Anterior cingulate cortex (tissue), 58 donors: ENCODE measurements at regions not wholly inside any gene's neighbourhood (a gene's known extent, or its start where the extent isn't known, plus 50 kb on each side); places are given as distances from the start of the nearest gene placed in this dataset.
A peak's percentile ranks its signal among the peaks of the same experiment; 100 is the strongest.
"Not testable (repeated sequence)": the region's sequence is repeated elsewhere in the genome, so short reads cannot be mapped to it uniquely, and the experiment has no call there.

Experiments used
- DNase-seq, 58 donors: peaks; one replicate each; lab custom pipeline; 2025; lab: John Stamatoyannopoulos, UW

- DNase-seq, result not testable (repeated sequence)
Observed at GRCh38 chr16:59944041-59944440, 1209.9 kb upstream of the GOT2 start.

DNA sequence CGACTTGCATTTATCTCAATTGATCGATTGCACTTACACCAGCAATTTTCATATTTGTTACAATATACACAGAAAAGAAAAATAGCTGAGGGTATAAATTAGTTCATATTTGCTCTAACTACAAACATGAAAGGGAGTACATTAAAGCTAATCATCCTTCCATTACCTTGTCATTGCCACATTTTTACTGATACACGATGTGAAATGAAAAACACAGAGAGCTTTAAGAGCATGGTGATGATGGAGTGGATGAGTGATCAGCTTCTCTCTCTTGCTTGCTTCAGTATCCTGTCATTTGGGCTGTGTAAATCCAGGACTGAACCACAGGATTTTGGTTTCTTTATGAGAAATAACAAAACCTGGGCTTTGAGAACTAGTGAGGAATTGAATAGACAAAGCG, 1207.5 kb upstream of the GOT2 start:
- DNase-seq, result no peak

- DNase-seq, result no peak
Observed at GRCh38 chr16:59920054-59920453, 1185.9 kb upstream of the GOT2 start.

- DNase-seq, result no peak
Observed at GRCh38 chr16:59913666-59914065, 1179.5 kb upstream of the GOT2 start.

DNA sequence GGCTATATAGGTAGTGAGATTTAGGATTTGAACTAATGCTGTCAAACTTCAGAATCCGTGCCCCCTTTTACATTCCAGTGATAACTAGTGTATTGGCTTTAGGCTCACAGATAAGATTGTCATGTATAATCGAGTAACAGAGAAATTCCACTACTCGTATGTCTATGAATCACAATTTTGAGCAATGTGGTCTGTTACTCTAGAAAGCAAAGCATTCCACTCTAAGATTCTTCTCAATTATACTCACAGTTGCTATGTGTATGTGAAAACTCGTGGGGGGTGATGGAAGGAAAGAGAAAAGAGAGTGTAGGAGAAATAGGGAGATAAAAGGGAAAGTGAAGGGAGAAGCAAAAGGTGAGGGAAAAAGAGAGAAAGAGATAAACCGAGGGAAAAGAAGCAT, 1175.1 kb upstream of the GOT2 start:
- DNase-seq, result no peak

DNA sequence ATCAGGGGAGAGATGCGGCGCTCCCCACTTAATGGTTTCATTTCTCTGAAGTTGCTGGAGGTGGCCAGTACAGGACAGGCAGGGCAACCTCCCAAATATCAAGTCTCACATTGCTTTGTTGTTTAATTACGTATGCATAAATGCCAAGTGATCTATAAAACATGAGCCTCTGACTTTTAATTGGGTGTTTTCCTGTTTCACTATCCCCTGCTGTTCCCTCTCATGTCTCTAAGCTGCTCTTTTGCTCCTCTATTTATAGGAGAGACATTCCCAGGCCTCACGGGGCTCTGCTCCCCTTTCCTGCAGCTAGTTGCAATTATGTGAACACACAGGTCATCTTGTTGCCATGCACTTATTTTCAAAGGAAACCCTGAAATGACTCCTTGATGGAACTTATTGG, 1173.5 kb upstream of the GOT2 start:
- DNase-seq, result no peak

GRCh38 chr16:59905606-59906005, 1171.5 kb upstream of the GOT2 start:
- no peak for DNase-seq

DNA sequence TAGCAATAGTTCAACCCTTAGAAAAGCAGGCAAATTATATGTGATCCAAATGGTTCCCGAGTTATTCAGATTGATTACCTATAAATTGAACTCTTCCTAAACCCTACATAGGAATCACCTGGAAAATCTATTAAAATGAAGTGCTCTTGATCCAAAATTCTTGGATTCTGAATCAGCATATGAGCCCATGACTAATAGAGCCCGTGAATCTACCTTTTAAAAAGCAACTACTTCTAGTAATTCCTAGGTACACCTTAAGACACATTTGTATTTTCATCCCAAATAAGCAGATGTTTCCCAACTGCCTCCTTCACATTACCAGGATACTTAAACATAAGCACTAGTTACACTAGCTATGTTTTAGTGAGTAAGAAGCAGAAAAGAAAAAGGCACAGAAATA, 1171.0 kb upstream of the GOT2 start:
- no peak for DNase-seq

DNA sequence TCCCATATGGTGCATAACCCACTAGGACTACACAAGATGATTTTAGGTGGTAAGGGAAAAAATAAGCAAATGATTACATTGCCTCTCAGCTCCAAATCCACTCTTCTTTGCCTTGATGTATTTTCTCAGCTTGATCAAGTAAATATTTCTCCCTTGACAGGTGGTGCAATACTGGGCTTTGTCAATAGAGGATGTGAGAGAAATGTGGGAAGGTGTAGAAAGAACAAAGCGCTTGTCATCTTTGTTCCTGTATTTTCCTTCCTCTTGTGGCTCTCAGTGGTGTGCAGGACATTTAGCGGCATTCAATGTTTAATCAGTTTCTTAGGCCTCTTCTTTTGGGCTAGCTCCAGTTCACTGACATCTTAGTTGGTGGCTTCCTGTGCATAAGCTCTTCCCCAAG, 1165.8 kb upstream of the GOT2 start:
- no peak for DNase-seq

DNA sequence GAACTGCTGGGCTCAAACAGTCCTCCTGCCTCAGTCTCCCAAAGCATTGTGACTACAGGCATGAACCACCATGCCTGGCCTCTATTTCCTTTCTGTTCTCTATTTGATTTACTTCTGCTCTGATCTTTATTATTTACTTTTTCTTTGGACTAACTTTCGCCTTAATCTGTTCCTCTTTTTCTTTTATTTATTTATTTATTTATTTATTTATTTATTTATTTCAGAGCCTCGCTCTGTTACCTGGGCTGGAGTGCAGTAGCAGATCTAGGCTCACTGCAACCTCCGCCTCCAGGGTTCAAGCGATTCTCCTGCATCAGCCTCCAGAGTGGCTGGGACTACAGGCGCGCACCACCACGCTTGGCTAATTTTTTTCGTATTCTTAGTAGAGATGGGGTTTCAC, 1158.3 kb upstream of the GOT2 start:
- DNase-seq, result no peak

DNA sequence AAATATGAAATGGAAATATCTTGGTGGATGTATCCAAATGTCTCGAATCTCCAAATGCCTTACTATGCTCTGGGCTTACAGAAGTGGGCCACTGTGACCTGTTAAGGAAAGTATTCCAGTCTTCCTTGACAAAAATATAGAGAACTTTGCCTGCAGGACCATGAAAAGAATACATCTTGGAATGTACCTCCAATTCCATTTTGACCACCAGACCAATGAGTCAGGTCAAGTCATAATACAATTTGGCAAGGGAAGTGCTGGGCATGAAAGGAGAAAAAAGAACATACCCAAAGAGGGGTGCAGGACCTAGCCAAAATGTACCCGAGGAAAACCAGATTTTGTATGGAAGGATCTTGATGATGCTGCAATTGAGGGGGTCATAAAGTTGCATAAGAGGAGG, 1153.7 kb upstream of the GOT2 start:
- DNase-seq, result no peak

GRCh38 chr16:59886021-59886420, 1151.9 kb upstream of the GOT2 start:
- DNase-seq, result peak in 20 of 58 donors; percentile 1 to 45 (median 13)

DNA sequence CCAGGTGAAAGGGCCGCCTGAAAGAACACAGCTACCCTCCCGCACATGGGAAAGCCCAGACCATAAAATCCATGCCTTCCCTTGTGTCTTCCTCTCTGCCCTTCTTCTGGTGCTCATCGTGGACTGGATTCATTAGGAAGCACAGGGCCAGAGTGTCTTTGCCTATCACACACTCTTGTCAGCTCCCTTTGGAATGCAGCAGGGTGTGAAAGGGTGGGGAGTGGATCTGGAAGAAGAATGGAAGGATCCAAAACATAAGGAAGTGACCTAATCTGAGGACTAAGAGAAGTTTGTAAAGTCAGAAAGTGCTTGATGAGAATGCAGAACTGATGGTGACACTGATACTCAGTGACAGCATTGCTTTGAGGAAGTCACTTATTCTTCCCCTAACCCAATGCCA, 1147.3 kb upstream of the GOT2 start:
- no peak for DNase-seq

- no peak for DNase-seq
Observed at GRCh38 chr16:59880611-59881010, 1146.5 kb upstream of the GOT2 start.

GRCh38 chr16:59878999-59879398, 1144.9 kb upstream of the GOT2 start:
- DNase-seq, result no peak

DNA sequence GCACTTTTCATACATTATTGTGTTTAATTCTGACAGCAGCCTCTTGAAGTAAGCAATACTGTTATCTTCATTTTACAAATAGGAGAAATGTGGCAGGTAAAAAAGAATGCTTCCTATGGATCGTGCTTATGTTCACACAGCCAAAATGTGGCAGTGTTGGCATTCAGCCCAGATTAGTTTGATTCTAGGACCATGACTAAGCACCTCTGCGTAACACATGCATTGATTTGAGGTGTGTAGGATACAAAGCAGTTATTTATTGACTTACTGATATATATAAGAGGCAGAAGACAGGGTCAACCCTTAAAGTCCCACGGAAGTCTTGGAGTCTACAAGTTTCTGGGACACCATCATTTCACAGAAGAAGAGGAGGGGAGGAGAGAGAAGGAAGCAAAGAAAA, 1144.4 kb upstream of the GOT2 start:
- DNase-seq, result no peak

DNA sequence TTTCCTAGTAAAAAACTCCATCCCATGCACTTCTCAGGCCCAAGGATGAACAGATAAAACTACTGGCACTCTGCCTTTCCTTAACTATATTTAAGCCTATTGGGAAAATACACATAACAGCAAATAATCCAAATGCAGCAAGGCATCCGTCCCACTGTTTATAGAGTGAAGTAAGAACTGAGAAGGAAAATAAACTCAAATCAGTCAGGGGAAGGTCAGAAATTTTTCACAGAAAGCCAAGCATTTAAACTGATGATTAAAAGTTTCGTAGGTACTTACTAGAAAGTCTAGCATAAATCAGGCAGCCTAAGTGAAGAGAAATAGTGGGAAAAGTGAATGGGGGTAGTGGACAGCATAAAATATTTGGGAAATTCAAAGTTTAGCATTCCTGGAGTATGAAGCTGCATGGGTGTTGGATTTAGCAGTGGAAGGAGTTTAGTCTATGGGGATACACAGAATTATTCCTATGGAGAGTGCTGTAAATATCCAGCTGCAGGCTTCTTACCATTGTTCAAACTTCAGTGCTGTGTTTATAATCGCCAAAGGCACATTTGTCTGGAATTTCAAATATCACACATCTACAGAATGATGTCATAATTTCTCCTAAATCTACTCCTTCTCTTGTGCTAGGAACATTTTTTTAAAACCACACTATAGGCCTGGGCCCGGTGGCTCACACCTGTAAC, 1131.0 kb upstream of the GOT2 start:
- DNase-seq, result no peak

GRCh38 chr16:59859676-59860402, 1125.7 kb upstream of the GOT2 start:
- no peak for DNase-seq

- no peak for DNase-seq
Observed at GRCh38 chr16:59854846-59855439, 1120.8 kb upstream of the GOT2 start.

DNA sequence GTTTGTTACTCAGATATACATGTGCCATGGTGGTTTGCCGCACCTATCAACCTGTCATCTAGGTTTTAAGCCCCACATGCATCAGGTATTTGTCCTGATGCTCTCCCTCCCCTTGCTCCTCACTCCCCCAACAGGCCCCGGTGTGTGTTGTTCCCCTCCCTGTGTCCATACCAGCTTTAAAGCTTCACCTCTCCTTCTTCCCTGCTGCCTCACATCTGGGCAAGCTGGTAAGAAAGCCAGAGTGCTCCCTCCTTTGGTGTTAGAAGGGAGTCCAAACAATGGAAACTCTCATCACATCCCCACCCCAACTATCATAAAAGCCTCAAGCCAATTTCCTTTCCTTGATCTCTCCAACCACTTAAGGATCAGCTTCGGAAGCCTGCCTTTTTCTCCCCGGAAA, 1115.6 kb upstream of the GOT2 start:
- no peak for DNase-seq

- peak in 37 of 58 donors; percentile 1 to 77 (median 18) for DNase-seq
Observed at GRCh38 chr16:59848296-59848695, 1114.2 kb upstream of the GOT2 start.

- DNase-seq, result no peak
Observed at GRCh38 chr16:59840169-59840568, 1106.1 kb upstream of the GOT2 start.
